Posterior vena cava (tissue), 2 donors: ENCODE measurements at regions not wholly inside any gene's neighbourhood (a gene's known extent, or its start where the extent isn't known, plus 50 kb on each side); places are given as distances from the start of the nearest gene placed in this dataset.

Experiments
- DNase-seq: peaks from one replicate; pipeline ENCODE4 v3.0.0-alpha.2; 2020; ENCODE audit warnings: low spot score
- intact Hi-C, 2 donors: fragments of 100-400 bp; cut with DNase I; formaldehyde crosslinking; loops; one replicate each; pipeline versions ENCODE4 v1.14.1 to v1.14.2; 2022 to 2023
- donor health status: DM: yes; HTN: yes; CAD: no.
- donor health status: DM: yes; HTN: yes; CAD: no.

- no peak for DNase-seq
- intact Hi-C loops, result no loop called here
Observed at GRCh38 chr2:145136702-145137101, 616.8 kb upstream of the ZEB2 start.

GRCh38 chr2:145126146-145126545 lies 606.2 kb upstream of the ZEB2 start:
- intact Hi-C loops, result no loop called here
- DNase-seq, result no peak

- DNase-seq, result no peak
- intact Hi-C loops, result no loop called here
Observed at GRCh38 chr2:145124085-145124484, 604.2 kb upstream of the ZEB2 start.

- DNase-seq, result no peak
Observed at GRCh38 chr2:145123606-145124005, 603.7 kb upstream of the ZEB2 start.

GRCh38 chr2:145119225-145119624 lies 599.3 kb upstream of the ZEB2 start:
- DNase-seq, result no peak
- intact Hi-C loops, result no loop called here

More at GRCh38 chr2:145123606-145124005, 603.7 kb upstream of the ZEB2 start:
- intact Hi-C loops, result no loop called here

- DNase-seq, result no peak
- intact Hi-C loops, result no loop called here
Observed at GRCh38 chr2:145116834-145117725, 597.2 kb upstream of the ZEB2 start.

- DNase-seq, result no peak
- intact Hi-C loops, result no loop called here
Observed at GRCh38 chr2:145116056-145116455, 596.1 kb upstream of the ZEB2 start.

- no peak for DNase-seq
- intact Hi-C loops, result no loop called here
Observed at GRCh38 chr2:145114726-145115125, 594.8 kb upstream of the ZEB2 start.

- intact Hi-C loops, result no loop called here
- no peak for DNase-seq
Observed at GRCh38 chr2:145112467-145112866, 592.5 kb upstream of the ZEB2 start.

GRCh38 chr2:145110668-145111356 lies 590.9 kb upstream of the ZEB2 start:
- DNase-seq, result no peak
- intact Hi-C loops, result no loop called here

- no peak for DNase-seq
- intact Hi-C loops, result no loop called here
Observed at GRCh38 chr2:145108959-145109710, 589.2 kb upstream of the ZEB2 start.

GRCh38 chr2:145108361-145108778 lies 588.5 kb upstream of the ZEB2 start:
- DNase-seq, result no peak
- intact Hi-C loops, result no loop called here

- intact Hi-C loops, result no loop called here
- DNase-seq, result no peak
Observed at GRCh38 chr2:145106293-145106692, 586.4 kb upstream of the ZEB2 start.

GRCh38 chr2:145102706-145103105 lies 582.8 kb upstream of the ZEB2 start:
- DNase-seq, result no peak
- intact Hi-C loops, result no loop called here

- no peak for DNase-seq
- intact Hi-C loops, result no loop called here
Observed at GRCh38 chr2:145100301-145100700, 580.4 kb upstream of the ZEB2 start.

GRCh38 chr2:145096582-145096981 lies 576.7 kb upstream of the ZEB2 start:
- DNase-seq, result no peak
- intact Hi-C loops, result no loop called here

GRCh38 chr2:145095641-145096435 lies 575.9 kb upstream of the ZEB2 start:
- DNase-seq, result no peak
- intact Hi-C loops, result no loop called here

- DNase-seq, result no peak
- intact Hi-C loops, result no loop called here
Observed at GRCh38 chr2:145094370-145094769, 574.5 kb upstream of the ZEB2 start.

GRCh38 chr2:145091967-145092366 lies 572.0 kb upstream of the ZEB2 start:
- DNase-seq, result no peak
- intact Hi-C loops, result no loop called here
